ENCODE measurements at regions not wholly inside any gene's neighbourhood (a gene's known extent, or its start where the extent isn't known, plus 50 kb on each side); places are given as distances from the start of the nearest gene placed in this dataset.

DNA sequence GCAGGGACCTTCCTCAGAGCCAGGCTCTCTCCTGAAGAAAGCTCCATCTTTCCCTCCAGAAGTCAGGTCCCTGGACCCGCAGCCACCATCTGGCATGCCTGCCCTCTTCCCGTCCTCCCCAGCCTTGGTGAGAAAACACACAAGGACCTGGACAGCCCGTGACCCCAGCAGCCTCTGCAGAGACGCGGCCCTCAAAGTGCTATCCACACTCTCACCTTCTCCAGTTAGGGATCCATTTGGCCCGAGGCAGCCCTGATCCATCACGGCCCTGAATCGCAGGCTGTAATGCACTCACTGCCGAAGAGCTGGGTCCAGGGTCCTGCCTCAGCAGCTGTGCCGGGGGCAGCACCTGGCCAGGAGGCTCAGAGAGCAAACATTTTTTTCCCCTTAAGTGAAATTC, 185.1 kb downstream of the OLFM1 start:
- 71% methylated on average over 10 of the region's 10 CpGs for WGBS
- no peak overlapping the region for H3K27ac ChIP-seq (ENCODE audit: low read depth in 1 of 2, low read length in 1 of 2)
- no peaks in the 10 kb centered on the region for H3K36me3 ChIP-seq (ENCODE audit: control insufficient read depth in 2 of 2, insufficient read depth in 2 of 2, low read length in 1 of 2)
- H3K4me3 ChIP-seq (ENCODE audit: low read length in 2 of 2) = no peak overlapping the region
- H3K9me3 ChIP-seq (ENCODE audit: control insufficient read depth in 2 of 2, insufficient read depth in 1 of 2, low read length in 1 of 2) = no peaks in the 10 kb centered on the region
- H3K4me1 ChIP-seq (ENCODE audit: control insufficient read depth in 2 of 2, insufficient read depth in 2 of 2, low read length in 2 of 2) = no peaks in the 10 kb centered on the region
- no peaks in the 10 kb centered on the region for H3K27me3 ChIP-seq (ENCODE audit: control insufficient read depth in 2 of 2, insufficient read depth in 1 of 2, low read length in 1 of 2)
- DNase-seq (ENCODE audit: low read depth in 6 of 9, low spot score in 9 of 9) = no peak

GRCh38 chr9:135273008-135273407, 185.5 kb downstream of the OLFM1 start:
- Histone ChIP-seq H3K4me1 (ENCODE audit: control insufficient read depth in 2 of 2, insufficient read depth in 2 of 2, low read length in 2 of 2) (no peaks in the 10 kb centered on the region), H3K36me3 (ENCODE audit: control insufficient read depth in 2 of 2, insufficient read depth in 2 of 2, low read length in 1 of 2) (no peaks in the 10 kb centered on the region), H3K9me3 (ENCODE audit: control insufficient read depth in 2 of 2, insufficient read depth in 1 of 2, low read length in 1 of 2) (no peaks in the 10 kb centered on the region), H3K4me3 (ENCODE audit: low read length in 2 of 2) (no peak overlapping the region), H3K27ac (ENCODE audit: low read depth in 1 of 2, low read length in 1 of 2) (no peak overlapping the region), H3K27me3 (ENCODE audit: control insufficient read depth in 2 of 2, insufficient read depth in 1 of 2, low read length in 1 of 2) (no peaks in the 10 kb centered on the region)
- DNase-seq (ENCODE audit: low read depth in 6 of 9, low spot score in 9 of 9) = no peak
- WGBS = 58% methylated on average over 7 of the region's 7 CpGs

- Histone ChIP-seq H3K4me3 (ENCODE audit: low read length in 2 of 2) (no peak overlapping the region), H3K36me3 (ENCODE audit: control insufficient read depth in 2 of 2, insufficient read depth in 2 of 2, low read length in 1 of 2) (no peaks in the 10 kb centered on the region), H3K4me1 (ENCODE audit: control insufficient read depth in 2 of 2, insufficient read depth in 2 of 2, low read length in 2 of 2) (no peaks in the 10 kb centered on the region), H3K27ac (ENCODE audit: low read depth in 1 of 2, low read length in 1 of 2) (no peak overlapping the region), H3K9me3 (ENCODE audit: control insufficient read depth in 2 of 2, insufficient read depth in 1 of 2, low read length in 1 of 2) (no peaks in the 10 kb centered on the region), H3K27me3 (ENCODE audit: control insufficient read depth in 2 of 2, insufficient read depth in 1 of 2, low read length in 1 of 2) (no peaks in the 10 kb centered on the region)
- no peak for DNase-seq (ENCODE audit: low read depth in 6 of 9, low spot score in 9 of 9)
- WGBS = 82% methylated on average over 7 of the region's 7 CpGs
These were observed 187.7 kb downstream of the OLFM1 start for GRCh38 chr9:135275163-135275562.

- H3K27me3 ChIP-seq (ENCODE audit: control insufficient read depth in 2 of 2, insufficient read depth in 1 of 2, low read length in 1 of 2) = no peaks in the 10 kb centered on the region
- H3K27ac ChIP-seq (ENCODE audit: low read depth in 1 of 2, low read length in 1 of 2) = no peak overlapping the region
- H3K9me3 ChIP-seq (ENCODE audit: control insufficient read depth in 2 of 2, insufficient read depth in 1 of 2, low read length in 1 of 2) = no peaks in the 10 kb centered on the region
- no peak overlapping the region for H3K4me3 ChIP-seq (ENCODE audit: low read length in 2 of 2)
- H3K36me3 ChIP-seq (ENCODE audit: control insufficient read depth in 2 of 2, insufficient read depth in 2 of 2, low read length in 1 of 2) = no peaks in the 10 kb centered on the region
- no peak for DNase-seq (ENCODE audit: low read depth in 6 of 9, low spot score in 9 of 9)
- WGBS = 91% methylated on average over 20 of the region's 20 CpGs
- no peaks in the 10 kb centered on the region for H3K4me1 ChIP-seq (ENCODE audit: control insufficient read depth in 2 of 2, insufficient read depth in 2 of 2, low read length in 2 of 2)
These were observed 188.3 kb downstream of the OLFM1 start for GRCh38 chr9:135275571-135276289.

GRCh38 chr9:135277219-135278201, 190.0 kb downstream of the OLFM1 start:
- no peaks in the 10 kb centered on the region for H3K36me3 ChIP-seq (ENCODE audit: control insufficient read depth in 2 of 2, insufficient read depth in 2 of 2, low read length in 1 of 2)
- H3K27me3 ChIP-seq (ENCODE audit: control insufficient read depth in 2 of 2, insufficient read depth in 1 of 2, low read length in 1 of 2) = no peaks in the 10 kb centered on the region
- H3K27ac ChIP-seq (ENCODE audit: low read depth in 1 of 2, low read length in 1 of 2) = no peak overlapping the region
- 88% methylated on average over 30 of the region's 30 CpGs for WGBS
- peaks cover 0 to 2% of the 10 kb centered on the region in 2 donors for H3K4me1 ChIP-seq (ENCODE audit: control insufficient read depth in 2 of 2, insufficient read depth in 2 of 2, low read length in 2 of 2)
- H3K4me3 ChIP-seq (ENCODE audit: low read length in 2 of 2) = no peak overlapping the region
- DNase-seq (ENCODE audit: low read depth in 6 of 9, low spot score in 9 of 9) = no peak
- no peaks in the 10 kb centered on the region for H3K9me3 ChIP-seq (ENCODE audit: control insufficient read depth in 2 of 2, insufficient read depth in 1 of 2, low read length in 1 of 2)

- no peaks in the 10 kb centered on the region for H3K27me3 ChIP-seq (ENCODE audit: control insufficient read depth in 2 of 2, insufficient read depth in 1 of 2, low read length in 1 of 2)
- H3K9me3 ChIP-seq (ENCODE audit: control insufficient read depth in 2 of 2, insufficient read depth in 1 of 2, low read length in 1 of 2) = no peaks in the 10 kb centered on the region
- no peak overlapping the region for H3K27ac ChIP-seq (ENCODE audit: low read depth in 1 of 2, low read length in 1 of 2)
- peaks cover 0 to 2% of the 10 kb centered on the region in 2 donors for H3K4me1 ChIP-seq (ENCODE audit: control insufficient read depth in 2 of 2, insufficient read depth in 2 of 2, low read length in 2 of 2)
- no peak overlapping the region for H3K4me3 ChIP-seq (ENCODE audit: low read length in 2 of 2)
- no peak for DNase-seq (ENCODE audit: low read depth in 6 of 9, low spot score in 9 of 9)
- no peaks in the 10 kb centered on the region for H3K36me3 ChIP-seq (ENCODE audit: control insufficient read depth in 2 of 2, insufficient read depth in 2 of 2, low read length in 1 of 2)
- whole genome bisulfite sequencing = 95% methylated on average over 15 of the region's 15 CpGs
These were observed 191.1 kb downstream of the OLFM1 start for GRCh38 chr9:135278586-135278985.

GRCh38 chr9:135279385-135279784, 191.9 kb downstream of the OLFM1 start:
- no peak overlapping the region for H3K4me3 ChIP-seq (ENCODE audit: low read length in 2 of 2)
- H3K9me3 ChIP-seq (ENCODE audit: control insufficient read depth in 2 of 2, insufficient read depth in 1 of 2, low read length in 1 of 2) = no peaks in the 10 kb centered on the region
- H3K4me1 ChIP-seq (ENCODE audit: control insufficient read depth in 2 of 2, insufficient read depth in 2 of 2, low read length in 2 of 2) = peaks cover 0 to 2% of the 10 kb centered on the region in 2 donors
- 88% methylated on average over 12 of the region's 12 CpGs for WGBS
- DNase-seq (ENCODE audit: low read depth in 6 of 9, low spot score in 9 of 9) = no peak
- no peaks in the 10 kb centered on the region for H3K36me3 ChIP-seq (ENCODE audit: control insufficient read depth in 2 of 2, insufficient read depth in 2 of 2, low read length in 1 of 2)
- H3K27ac ChIP-seq (ENCODE audit: low read depth in 1 of 2, low read length in 1 of 2) = no peak overlapping the region
- H3K27me3 ChIP-seq (ENCODE audit: control insufficient read depth in 2 of 2, insufficient read depth in 1 of 2, low read length in 1 of 2) = no peaks in the 10 kb centered on the region

DNA sequence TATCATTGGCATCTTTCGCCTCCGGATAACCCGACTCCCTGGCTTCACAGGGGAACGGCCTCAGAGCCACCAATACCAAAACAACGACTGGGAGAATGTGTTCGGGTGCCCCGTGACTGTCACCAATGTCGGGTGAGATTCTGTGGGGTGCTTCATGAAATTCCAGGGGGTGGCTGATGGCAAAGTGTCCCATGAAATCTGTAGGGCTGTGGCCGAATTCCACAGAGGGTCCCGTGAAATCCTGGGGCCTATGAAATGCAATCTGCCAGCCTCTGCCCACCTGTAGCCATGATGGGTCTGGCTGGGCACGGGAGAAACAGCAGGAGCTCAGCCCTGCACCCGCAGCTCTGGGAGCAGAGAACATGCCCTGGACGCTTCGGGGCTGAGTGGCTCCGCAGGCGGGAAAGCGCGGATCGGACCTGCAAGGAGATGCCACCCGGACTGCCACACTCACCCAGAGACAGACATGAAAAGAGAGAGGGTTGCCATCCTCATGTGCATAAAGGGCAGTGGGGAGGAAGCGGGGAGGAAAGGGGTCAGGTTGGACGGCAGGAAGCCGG, 192.4 kb downstream of the OLFM1 start:
- Histone ChIP-seq H3K9me3 (ENCODE audit: control insufficient read depth in 2 of 2, insufficient read depth in 1 of 2, low read length in 1 of 2) (no peaks in the 10 kb centered on the region), H3K36me3 (ENCODE audit: control insufficient read depth in 2 of 2, insufficient read depth in 2 of 2, low read length in 1 of 2) (no peaks in the 10 kb centered on the region), H3K27ac (ENCODE audit: low read depth in 1 of 2, low read length in 1 of 2) (no peak overlapping the region), H3K27me3 (ENCODE audit: control insufficient read depth in 2 of 2, insufficient read depth in 1 of 2, low read length in 1 of 2) (no peaks in the 10 kb centered on the region), H3K4me1 (ENCODE audit: control insufficient read depth in 2 of 2, insufficient read depth in 2 of 2, low read length in 2 of 2) (peaks cover 0 to 2% of the 10 kb centered on the region in 2 donors), H3K4me3 (ENCODE audit: low read length in 2 of 2) (no peak overlapping the region)
- DNase-seq (ENCODE audit: low read depth in 6 of 9, low spot score in 9 of 9) = no peak
- 92% methylated on average over 23 of the region's 23 CpGs for WGBS

GRCh38 chr9:135280666-135281065, 193.2 kb downstream of the OLFM1 start:
- H3K27me3 ChIP-seq (ENCODE audit: control insufficient read depth in 2 of 2, insufficient read depth in 1 of 2, low read length in 1 of 2) = no peaks in the 10 kb centered on the region
- 93% methylated on average over 12 of the region's 12 CpGs for WGBS
- H3K27ac ChIP-seq (ENCODE audit: low read depth in 1 of 2, low read length in 1 of 2) = no peak overlapping the region
- no peaks in the 10 kb centered on the region for H3K36me3 ChIP-seq (ENCODE audit: control insufficient read depth in 2 of 2, insufficient read depth in 2 of 2, low read length in 1 of 2)
- DNase-seq (ENCODE audit: low read depth in 6 of 9, low spot score in 9 of 9) = no peak
- no peak overlapping the region for H3K4me3 ChIP-seq (ENCODE audit: low read length in 2 of 2)
- peaks cover 0 to 3% of the 10 kb centered on the region in 2 donors for H3K9me3 ChIP-seq (ENCODE audit: control insufficient read depth in 2 of 2, insufficient read depth in 1 of 2, low read length in 1 of 2)
- peaks cover 0 to 2% of the 10 kb centered on the region in 2 donors for H3K4me1 ChIP-seq (ENCODE audit: control insufficient read depth in 2 of 2, insufficient read depth in 2 of 2, low read length in 2 of 2)

Measured in thymus (tissue), 11 donors.